ENCODE measurements at regions not wholly inside any gene's neighbourhood (a gene's known extent, or its start where the extent isn't known, plus 50 kb on each side); places are given as distances from the start of the nearest gene placed in this dataset.
"Not testable (repeated sequence)": the region's sequence is repeated elsewhere in the genome, so short reads cannot be mapped to it uniquely, and the experiment has no call there.

DNA sequence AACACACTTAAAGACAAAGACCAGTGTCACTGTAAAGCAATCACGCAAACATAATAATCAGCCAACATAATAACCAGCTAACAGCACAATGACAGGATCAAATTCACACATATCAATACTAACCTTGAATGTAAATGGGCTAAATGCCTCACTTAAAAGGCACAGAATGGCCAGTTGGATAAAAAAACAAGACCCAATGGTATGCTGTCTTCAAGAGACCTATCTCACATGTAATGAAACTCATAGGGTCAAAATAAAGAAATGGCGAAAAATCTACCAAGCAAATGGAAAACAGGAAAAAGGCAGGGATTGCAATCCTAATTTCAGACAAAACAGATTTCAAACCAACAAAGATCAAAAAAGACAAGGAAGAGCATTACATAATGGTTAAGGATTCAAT lies 78.2 kb upstream of the RAB12 start:
- not testable (repeated sequence) for FAIRE-seq; DNase-seq (ENCODE audit: insufficient read length, low spot score)

DNA sequence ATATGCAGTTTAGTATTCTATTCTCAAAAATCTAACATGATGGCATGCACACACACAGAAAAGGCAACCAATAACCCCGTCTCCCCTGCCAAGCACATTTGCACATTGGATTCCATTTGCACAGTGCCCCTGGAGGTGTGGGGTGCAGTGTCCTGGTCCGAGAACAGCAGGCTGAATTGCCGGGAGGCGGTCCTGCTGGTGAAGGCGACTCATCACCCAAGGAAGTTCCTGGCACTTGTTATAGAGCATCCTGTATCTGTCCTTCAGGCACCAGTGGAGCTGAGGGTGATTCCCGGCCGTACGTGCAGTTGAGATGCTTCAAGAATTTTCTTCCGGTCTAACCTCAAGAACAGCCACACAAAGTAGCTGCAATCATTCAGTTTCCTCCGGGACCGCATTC lies 73.0 kb upstream of the RAB12 start:
- FAIRE-seq, result no peak
- DNase-seq (ENCODE audit: insufficient read length, low spot score), result no peak

DNA sequence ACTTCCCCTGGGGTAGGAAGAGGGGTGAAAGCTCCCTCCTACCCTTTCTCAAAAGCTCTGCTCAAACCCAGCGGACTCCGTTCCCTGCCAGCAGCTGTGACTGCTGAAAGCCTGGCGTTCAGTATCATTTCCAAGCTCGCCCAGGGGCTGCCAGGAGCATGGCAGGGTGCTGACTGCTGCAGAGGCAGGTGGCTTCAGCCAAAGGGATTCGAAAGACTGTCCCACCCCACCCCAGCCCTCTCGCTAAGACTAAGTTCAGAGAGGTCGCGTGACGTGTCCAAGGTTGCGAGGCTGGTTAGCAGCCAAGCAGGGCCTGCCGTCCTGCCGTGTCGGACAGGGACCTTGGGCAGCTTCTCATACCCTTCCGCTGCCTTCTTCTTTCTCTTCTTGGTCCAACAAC lies 72.3 kb upstream of the RAB12 start:
- DNase-seq (ENCODE audit: insufficient read length, low spot score) (no peak), FAIRE-seq (no peak)

GRCh38 chr18:8537400-8537799 lies 71.8 kb upstream of the RAB12 start:
- no peak for DNase-seq (ENCODE audit: insufficient read length, low spot score)
- no peak for FAIRE-seq

GRCh38 chr18:8538935-8539334 lies 70.3 kb upstream of the RAB12 start:
- DNase-seq (ENCODE audit: insufficient read length, low spot score), result no peak
- FAIRE-seq, result no peak

- FAIRE-seq, result no peak
- DNase-seq (ENCODE audit: insufficient read length, low spot score), result no peak
Observed at GRCh38 chr18:8546677-8547076, 62.6 kb upstream of the RAB12 start.

DNA sequence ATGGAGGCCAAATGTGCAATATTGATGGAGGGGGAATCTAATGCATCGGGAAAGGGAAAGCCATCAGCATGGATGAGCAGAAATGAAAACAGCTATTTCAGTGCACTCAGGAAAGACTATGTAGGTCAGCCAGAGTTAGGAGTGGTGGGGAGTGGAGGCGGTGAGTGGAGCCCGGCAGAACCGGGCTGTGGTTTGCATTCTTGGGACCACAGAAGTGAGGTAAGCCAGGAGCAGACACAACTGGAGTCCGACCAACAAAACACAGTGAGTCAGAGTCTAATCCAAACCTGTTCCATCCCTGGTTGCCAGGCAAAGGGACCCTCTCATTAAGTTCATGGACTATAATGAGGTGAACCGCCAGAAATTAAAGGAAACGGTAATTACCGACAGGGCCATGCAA lies 61.1 kb upstream of the RAB12 start:
- no peak for FAIRE-seq
- DNase-seq (ENCODE audit: insufficient read length, low spot score), result no peak

DNA sequence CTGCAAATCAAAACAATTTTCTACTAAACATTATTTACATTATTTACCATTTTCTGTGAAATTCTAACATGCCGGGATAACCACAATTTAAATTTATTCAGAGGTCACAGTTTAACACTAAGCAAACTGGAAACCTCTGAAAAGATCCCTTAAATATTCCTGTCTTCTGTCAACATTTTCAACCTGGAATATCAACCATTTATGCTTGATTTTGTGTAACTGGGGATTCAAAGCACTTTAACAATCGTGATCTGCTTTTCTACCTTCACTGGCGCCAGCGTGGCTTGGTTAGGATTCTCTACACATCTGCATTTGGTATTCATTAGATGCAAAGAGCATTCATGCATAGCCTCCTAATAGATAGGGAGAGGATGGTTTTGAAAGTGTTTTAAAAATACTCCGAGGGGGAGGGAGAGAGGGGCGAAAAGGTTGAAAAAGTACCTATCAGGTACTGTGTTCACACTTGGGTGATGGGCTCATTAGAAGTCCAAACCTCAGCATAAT lies 59.9 kb upstream of the RAB12 start:
- FAIRE-seq (no peak), DNase-seq (ENCODE audit: insufficient read length, low spot score) (no peak)

DNA sequence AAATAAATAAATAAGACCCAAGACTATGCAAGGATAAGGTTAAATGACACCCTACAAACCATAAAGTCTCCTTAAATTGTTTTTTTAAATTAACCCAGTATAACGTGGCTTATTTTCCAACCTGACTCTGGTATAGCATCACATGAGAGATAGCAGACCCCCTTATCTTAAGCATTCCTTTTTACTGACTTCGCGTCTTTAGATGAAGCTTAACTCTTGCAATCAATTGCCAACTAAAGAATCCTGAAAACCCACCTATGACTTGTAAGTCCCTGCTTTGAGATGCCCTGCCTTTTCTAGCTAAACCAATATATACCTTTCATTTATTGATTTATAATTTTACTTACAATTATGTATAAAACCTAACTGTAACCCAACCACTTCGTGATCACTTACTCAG lies 57.1 kb upstream of the RAB12 start:
- no peak for DNase-seq (ENCODE audit: insufficient read length, low spot score)
- FAIRE-seq, result no peak

DNA sequence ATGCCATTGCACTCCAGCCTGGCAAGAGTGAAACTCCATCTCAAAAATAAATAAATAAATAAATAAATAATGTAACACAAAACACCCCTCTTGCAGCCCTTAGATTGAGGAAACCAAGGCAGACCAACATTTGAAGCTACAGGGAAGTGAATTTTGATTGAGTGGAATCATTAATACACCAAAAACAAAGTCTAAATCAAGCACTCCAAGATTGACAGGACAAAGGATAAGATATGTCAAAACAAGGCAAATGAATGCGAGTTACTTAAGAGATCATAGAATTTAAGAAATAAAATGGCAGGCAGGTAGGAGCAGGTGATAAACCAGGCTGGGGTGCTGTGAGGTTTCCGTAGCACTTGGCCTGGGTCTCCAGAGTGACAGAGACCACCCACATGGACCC lies 54.9 kb upstream of the RAB12 start:
- DNase-seq (ENCODE audit: insufficient read length, low spot score), result no peak
- FAIRE-seq, result no peak

DNA sequence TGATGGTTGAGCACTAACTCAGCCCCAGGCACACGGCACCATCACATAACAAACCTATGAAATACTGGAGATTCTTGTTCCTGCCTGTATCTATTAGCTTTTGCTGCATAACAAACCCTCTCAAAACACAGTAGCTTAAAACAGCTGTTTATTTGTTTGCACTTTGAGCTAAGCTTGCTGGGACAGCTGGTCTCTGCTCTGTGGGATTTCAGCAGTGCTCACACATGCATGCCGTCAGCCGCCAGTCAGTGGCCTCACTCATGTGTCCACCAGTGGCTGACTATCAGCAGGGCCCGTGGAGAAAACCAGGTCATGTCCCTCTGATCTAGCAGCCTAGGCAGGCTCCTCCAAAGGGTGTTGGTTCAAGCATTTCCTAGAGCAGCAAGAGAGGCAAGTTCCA lies 52.8 kb upstream of the RAB12 start:
- no peak for FAIRE-seq
- DNase-seq (ENCODE audit: insufficient read length, low spot score), result no peak
